ENCODE measurements at regions not wholly inside any gene's neighbourhood (a gene's known extent, or its start where the extent isn't known, plus 50 kb on each side); places are given as distances from the start of the nearest gene placed in this dataset.

- peaks cover 3% of the 10 kb centered on the region; the same call in 1 of the 2 replicates for H3K4me1 ChIP-seq (ENCODE audit: control insufficient read depth, insufficient read depth, low read length)
- H3K27ac ChIP-seq (ENCODE audit: extremely low read depth, low read depth, low read length), result no peak overlapping the region
- H3K9me3 ChIP-seq (ENCODE audit: control insufficient read depth, insufficient read depth, low read depth, low read length), result no peaks in the 10 kb centered on the region
- TF ChIP-seq ZNF639 (tag by site-specific recombination; IDR thresholded peaks at IDR 0.05) (no peak), ZNF776 (tag by site-specific recombination; IDR thresholded peaks at IDR 0.05; ENCODE audit: borderline replicate concordance) (no peak), ZNF26 (tag by site-specific recombination; IDR thresholded peaks at IDR 0.05) (no peak), ZNF211 (tag by site-specific recombination; IDR thresholded peaks at IDR 0.05; ENCODE audit: low read depth) (no peak), ZNF416 (tag by site-specific recombination; IDR thresholded peaks at IDR 0.05) (no peak), ZNF157 (tag by site-specific recombination; IDR thresholded peaks at IDR 0.05) (no peak), ZBTB48 (tag by site-specific recombination; IDR thresholded peaks at IDR 0.05) (no peak)
- POLR2A ChIA-PET, result no interaction called here
- CTCF ChIA-PET, result interaction anchor here (0.7 kb wide), 1 partner anchor 163 kb away, joined by 3 read pairs; no protein-coding TSS in a partner anchor
- no peak overlapping the region for H3K4me3 ChIP-seq (ENCODE audit: low read depth, low read length)
- no peaks in the 10 kb centered on the region for H3K36me3 ChIP-seq (ENCODE audit: control insufficient read depth in 2 of 2, insufficient read depth in 1 of 2, low read length in 2 of 2)
Measured at GRCh38 chr14:95398630-95399547, 79.2 kb upstream of the CLMN start.

GRCh38 chr14:95397325-95397724, 77.6 kb upstream of the CLMN start:
- no peaks in the 10 kb centered on the region for H3K36me3 ChIP-seq (ENCODE audit: control insufficient read depth in 2 of 2, insufficient read depth in 1 of 2, low read length in 2 of 2)
- no peak for TF ChIP-seq ZNF112 (tag by site-specific recombination; IDR thresholded peaks at IDR 0.05)
- TF ChIP-seq ZNF473 (tag by site-specific recombination; IDR thresholded peaks at IDR 0.05), result no peak
- TF ChIP-seq ZBTB8A (tag by site-specific recombination; IDR thresholded peaks at IDR 0.05), result no peak
- no peak for TF ChIP-seq ZNF548 (tag by site-specific recombination; IDR thresholded peaks at IDR 0.05)
- no peak for TF ChIP-seq ZBTB1 (tag by site-specific recombination; IDR thresholded peaks at IDR 0.05)
- TF ChIP-seq ZXDB (tag by site-specific recombination; IDR thresholded peaks at IDR 0.05), result no peak
- no peak for TF ChIP-seq ELK4 (IDR thresholded peaks at IDR 0.05; ENCODE audit: borderline replicate concordance, low read depth, low read length)
- TF ChIP-seq ZNF280D (tag by site-specific recombination; IDR thresholded peaks at IDR 0.05), result no peak
- TF ChIP-seq ZNF701 (tag by site-specific recombination; IDR thresholded peaks at IDR 0.05), result no peak
- no peak for TF ChIP-seq ZNF132 (tag by site-specific recombination; IDR thresholded peaks at IDR 0.05; ENCODE audit: borderline replicate concordance)
- TF ChIP-seq ZNF558 (tag by site-specific recombination; IDR thresholded peaks at IDR 0.05), result no peak
- TF ChIP-seq ZNF843 (tag by site-specific recombination; IDR thresholded peaks at IDR 0.05), result no peak
- no peak for TF ChIP-seq ZNF660 (tag by site-specific recombination; IDR thresholded peaks at IDR 0.05)
- TF ChIP-seq ZNF26 (tag by site-specific recombination; IDR thresholded peaks at IDR 0.05), result no peak
- CTCF ChIA-PET, result no interaction called here

More at GRCh38 chr14:95397325-95397724, 77.6 kb upstream of the CLMN start:
- Histone ChIP-seq H3K27ac (ENCODE audit: extremely low read depth, low read depth, low read length) (no peak overlapping the region), H3K4me3 (ENCODE audit: low read depth, low read length) (no peak overlapping the region), H3K9me3 (ENCODE audit: control insufficient read depth, insufficient read depth, low read depth, low read length) (no peaks in the 10 kb centered on the region), H3K4me1 (ENCODE audit: control insufficient read depth, insufficient read depth, low read length) (peaks cover 3% of the 10 kb centered on the region; the same call in 1 of the 2 replicates)
- POLR2A ChIA-PET, result no interaction called here

Measured in HEK293 (cell line).